Smooth muscle cell (in vitro differentiated cells): ENCODE measurements at regions not wholly inside any gene's neighbourhood (a gene's known extent, or its start where the extent isn't known, plus 50 kb on each side); places are given as distances from the start of the nearest gene placed in this dataset.

Source experiments
- DNase-seq: peaks from one replicate; lab custom pipeline; 2025; ENCODE audit not compliant: unreplicated experiment; lab: John Stamatoyannopoulos, UW
- H2AFZ ChIP-seq: fragments of 200-600 bp; sonication (generic); 2 replicates; pipeline ENCODE4 v1.6.0; 2016; ENCODE audit warnings: antibody characterized with exemption, low read depth, mild to moderate bottlenecking
- H3F3A ChIP-seq: fragments of 200-600 bp; sonication (generic); 2 replicates; pipeline ENCODE4 v1.6.0; 2017; ENCODE audit warnings: antibody characterized with exemption, low read depth
- H3K27ac ChIP-seq: fragments of 200-600 bp; sonication (generic); 2 replicates; pipeline ENCODE4 v1.5.1; 2016; ENCODE audit warnings: low read depth, mild to moderate bottlenecking
- H3K27me3 ChIP-seq: fragments of 200-600 bp; sonication (generic); 2 replicates; pipeline ENCODE4 v1.6.1; 2016; ENCODE audit warnings: low read depth, mild to moderate bottlenecking
- H3K36me3 ChIP-seq: fragments of 200-600 bp; sonication (generic); 2 replicates; pipeline ENCODE4 v1.5.1; 2016; ENCODE audit warnings: low read depth
- H3K4me1 ChIP-seq: fragments of 200-600 bp; sonication (generic); 2 replicates; pipeline ENCODE4 v1.5.1; 2016; ENCODE audit warnings: low read depth
- H3K4me2 ChIP-seq: fragments of 200-600 bp; sonication (generic); 2 replicates; pipeline ENCODE4 v1.6.0; 2016; ENCODE audit warnings: mild to moderate bottlenecking
- H3K4me3 ChIP-seq: fragments of 200-600 bp; sonication (generic); 2 replicates; pipeline ENCODE4 v1.5.1; 2016; ENCODE audit warnings: mild to moderate bottlenecking
- H3K79me2 ChIP-seq: fragments of 200-600 bp; sonication (generic); 2 replicates; pipeline ENCODE4 v1.6.0; 2016; ENCODE audit warnings: low read depth, mild to moderate bottlenecking
- H3K9ac ChIP-seq: fragments of 200-600 bp; sonication (generic); 2 replicates; pipeline ENCODE4 v1.6.0; 2016; ENCODE audit warnings: low read depth
- H3K9me3 ChIP-seq: fragments of 200-600 bp; sonication (generic); replicated peaks from 2 replicates; pipeline ENCODE4 v1.5.1; 2016; ENCODE audit warnings: low read depth
- H4K20me1 ChIP-seq: fragments of 200-600 bp; sonication (generic); 2 replicates; pipeline ENCODE4 v1.6.0; 2016; ENCODE audit warnings: low read depth
- WGBS: methylation state at CpG from one replicate; pipeline ENCODE4 v1.1.7; 2016; ENCODE audit warnings: low lambda C conversion rate; 5-methylcytosine and 5-hydroxymethylcytosine counted together
- TF ChIP-seq, protein P1 (sequence below): fragments of 200-600 bp; sonication (generic); IDR thresholded peaks from 2 replicates; pipeline ENCODE4 v1.5.1; 2017; ENCODE audit warnings: borderline replicate concordance, mild to moderate bottlenecking, antibody characterized with exemption; ENCODE audit not compliant: insufficient read depth, poor library complexity, severe bottlenecking

DNA sequence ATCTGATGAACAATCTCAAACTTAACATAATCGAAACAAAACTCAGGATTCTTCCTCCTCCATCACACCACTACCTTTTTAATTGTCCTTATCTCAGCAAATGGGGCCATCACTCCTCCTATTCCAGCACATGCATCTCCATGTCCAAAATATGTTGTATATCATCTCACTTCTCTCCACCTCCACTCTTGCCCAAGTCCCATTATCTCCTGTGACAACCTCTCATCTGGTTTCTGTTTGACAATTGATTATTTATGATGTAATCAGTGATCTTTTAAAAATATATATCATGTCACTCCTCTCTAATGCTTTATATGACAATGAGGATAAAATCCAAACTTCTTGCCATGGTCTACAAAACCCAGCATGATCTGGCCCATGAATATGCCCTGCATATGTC is 200.8 kb upstream of the HMGA2 start:
- Histone ChIP-seq H4K20me1 (no peaks in the 10 kb centered on the region), H3K27me3 (no peaks in the 10 kb centered on the region), H3F3A (peaks cover 17% of the 10 kb centered on the region), H3K79me2 (no peaks in the 10 kb centered on the region), H3K9ac (no peak overlapping the region), H3K9me3 (no peaks in the 10 kb centered on the region), H3K27ac (no peak overlapping the region), H3K4me1 (no peaks in the 10 kb centered on the region), H3K4me2 (no peak overlapping the region), H2AFZ (no peak overlapping the region), H3K36me3 (no peaks in the 10 kb centered on the region), H3K4me3 (no peak overlapping the region)
- TF ChIP-seq, protein P1, sequence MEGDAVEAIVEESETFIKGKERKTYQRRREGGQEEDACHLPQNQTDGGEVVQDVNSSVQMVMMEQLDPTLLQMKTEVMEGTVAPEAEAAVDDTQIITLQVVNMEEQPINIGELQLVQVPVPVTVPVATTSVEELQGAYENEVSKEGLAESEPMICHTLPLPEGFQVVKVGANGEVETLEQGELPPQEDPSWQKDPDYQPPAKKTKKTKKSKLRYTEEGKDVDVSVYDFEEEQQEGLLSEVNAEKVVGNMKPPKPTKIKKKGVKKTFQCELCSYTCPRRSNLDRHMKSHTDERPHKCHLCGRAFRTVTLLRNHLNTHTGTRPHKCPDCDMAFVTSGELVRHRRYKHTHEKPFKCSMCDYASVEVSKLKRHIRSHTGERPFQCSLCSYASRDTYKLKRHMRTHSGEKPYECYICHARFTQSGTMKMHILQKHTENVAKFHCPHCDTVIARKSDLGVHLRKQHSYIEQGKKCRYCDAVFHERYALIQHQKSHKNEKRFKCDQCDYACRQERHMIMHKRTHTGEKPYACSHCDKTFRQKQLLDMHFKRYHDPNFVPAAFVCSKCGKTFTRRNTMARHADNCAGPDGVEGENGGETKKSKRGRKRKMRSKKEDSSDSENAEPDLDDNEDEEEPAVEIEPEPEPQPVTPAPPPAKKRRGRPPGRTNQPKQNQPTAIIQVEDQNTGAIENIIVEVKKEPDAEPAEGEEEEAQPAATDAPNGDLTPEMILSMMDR, result no peak
- WGBS, result 96% methylated on average over 1 of the region's 1 CpG
- no peak for DNase-seq

DNA sequence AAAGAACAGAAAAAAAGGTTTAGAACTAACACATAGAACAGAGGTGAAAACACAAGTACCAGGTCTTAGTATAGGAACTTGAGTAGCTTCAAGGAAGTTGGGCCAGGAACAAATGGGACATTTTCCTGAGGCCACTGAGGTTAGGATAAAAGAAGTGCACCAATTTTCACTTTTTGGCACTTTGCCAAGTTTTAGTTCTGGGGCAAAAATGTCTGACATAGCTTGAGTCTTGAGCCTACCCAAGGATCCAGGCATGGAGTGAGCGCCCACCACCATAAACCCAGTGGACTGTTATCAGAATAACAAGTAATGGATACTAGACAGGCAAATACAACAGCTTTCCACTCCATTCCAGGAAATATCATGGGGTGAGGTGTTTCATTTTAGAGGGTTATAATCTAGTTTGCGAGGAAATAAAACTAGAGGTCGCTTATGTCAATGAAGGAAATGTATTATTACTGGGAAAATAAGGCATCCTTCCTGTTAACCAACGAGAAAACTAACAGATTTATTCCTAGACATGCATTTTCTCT is 199.7 kb upstream of the HMGA2 start:
- no peak overlapping the region for H2AFZ ChIP-seq
- no peaks in the 10 kb centered on the region for H3K79me2 ChIP-seq

DNA sequence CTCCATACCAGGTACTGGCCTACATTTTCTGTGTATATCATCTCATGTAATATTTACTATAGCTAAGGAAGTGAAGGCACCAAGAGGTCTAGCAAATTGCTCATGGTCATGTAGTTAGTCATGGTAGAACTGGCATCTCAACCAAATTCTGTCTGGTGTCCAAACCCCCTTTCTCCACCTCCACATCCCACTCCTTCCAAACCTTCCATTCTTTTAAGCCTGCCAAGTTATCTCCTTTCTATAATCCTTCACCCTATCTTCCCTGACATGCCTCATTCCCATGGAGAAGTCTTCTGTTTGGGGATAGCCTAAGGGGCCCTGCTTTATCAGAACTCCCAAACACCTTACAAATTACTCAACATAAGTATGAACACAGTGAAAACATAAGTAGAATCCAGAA is 196.2 kb upstream of the HMGA2 start:
- no peak overlapping the region for H3K9ac ChIP-seq
- TF ChIP-seq, protein P1, result no peak

More for the DNA sequence above, 199.7 kb upstream of the HMGA2 start:
- Histone ChIP-seq H3K4me2 (no peak overlapping the region), H3F3A (peaks cover 11% of the 10 kb centered on the region), H4K20me1 (no peaks in the 10 kb centered on the region), H3K27me3 (no peaks in the 10 kb centered on the region), H3K9me3 (no peaks in the 10 kb centered on the region), H3K4me1 (no peaks in the 10 kb centered on the region), H3K4me3 (no peak overlapping the region), H3K9ac (no peak overlapping the region), H3K27ac (no peak overlapping the region), H3K36me3 (no peaks in the 10 kb centered on the region)
- DNase-seq, result no peak
- TF ChIP-seq, protein P1, result no peak
- 93% methylated on average over 4 of the region's 4 CpGs for WGBS

DNA sequence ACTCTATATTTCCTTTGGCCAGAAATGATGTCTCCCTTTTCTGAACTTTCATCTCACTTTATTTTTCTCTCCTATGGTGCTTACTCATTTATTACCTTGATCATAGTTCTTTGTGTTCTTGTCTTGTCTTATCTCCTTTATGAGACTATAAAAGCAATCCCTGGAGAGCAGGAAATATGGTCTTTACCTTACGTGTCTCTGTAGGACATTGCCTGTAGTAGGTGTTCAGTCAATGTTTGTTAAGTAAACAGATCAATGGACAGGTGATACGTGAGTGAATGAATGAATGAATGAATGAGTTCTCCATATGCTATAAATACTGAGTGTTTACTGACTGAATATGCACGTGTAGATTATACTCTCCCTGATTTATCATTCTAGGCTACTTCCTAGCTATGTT is 193.7 kb upstream of the HMGA2 start:
- Histone ChIP-seq H4K20me1 (no peaks in the 10 kb centered on the region), H3K9ac (peak overlapping the region; percentile 36), H3K27me3 (no peaks in the 10 kb centered on the region), H3K79me2 (no peaks in the 10 kb centered on the region), H3K4me1 (peaks cover 7% of the 10 kb centered on the region), H3K4me2 (peak overlapping the region; percentile 36), H3K27ac (peak overlapping the region; percentile 96), H2AFZ (no peak overlapping the region), H3F3A (no peaks in the 10 kb centered on the region), H3K4me3 (no peak overlapping the region), H3K9me3 (no peaks in the 10 kb centered on the region), H3K36me3 (no peaks in the 10 kb centered on the region)
- WGBS, result 78% methylated on average over 3 of the region's 3 CpGs
- TF ChIP-seq, protein P1, result no peak
- DNase-seq, result no peak

More for the DNA sequence above, 196.2 kb upstream of the HMGA2 start:
- H2AFZ ChIP-seq, result no peak overlapping the region
- H3K36me3 ChIP-seq, result no peaks in the 10 kb centered on the region
- no peaks in the 10 kb centered on the region for H3F3A ChIP-seq
- no peaks in the 10 kb centered on the region for H4K20me1 ChIP-seq
- H3K9me3 ChIP-seq, result no peaks in the 10 kb centered on the region
- H3K4me3 ChIP-seq, result no peak overlapping the region
- H3K27me3 ChIP-seq, result no peaks in the 10 kb centered on the region
- no peak overlapping the region for H3K4me2 ChIP-seq
- no peaks in the 10 kb centered on the region for H3K79me2 ChIP-seq
- DNase-seq, result no peak
- peaks cover 7% of the 10 kb centered on the region for H3K4me1 ChIP-seq
- no peak overlapping the region for H3K27ac ChIP-seq
